ENCODE measurements at regions not wholly inside any gene's neighbourhood (a gene's known extent, or its start where the extent isn't known, plus 50 kb on each side); places are given as distances from the start of the nearest gene placed in this dataset.

GRCh38 chr12:128056136-128056801, 210.7 kb upstream of the TMEM132C start:
- no peak for DNase-seq

GRCh38 chr12:128057586-128057985, 209.4 kb upstream of the TMEM132C start:
- DNase-seq, result no peak

- DNase-seq, result no peak
These were observed 207.2 kb upstream of the TMEM132C start for GRCh38 chr12:128059621-128060370.

- DNase-seq, result no peak
These were observed 198.8 kb upstream of the TMEM132C start for GRCh38 chr12:128068211-128068610.

- peak; percentile 54 for DNase-seq
These were observed 197.5 kb upstream of the TMEM132C start for GRCh38 chr12:128069359-128069997.

GRCh38 chr12:128073937-128074336, 193.0 kb upstream of the TMEM132C start:
- no peak for DNase-seq

GRCh38 chr12:128075332-128075731, 191.6 kb upstream of the TMEM132C start:
- DNase-seq, result no peak

GRCh38 chr12:128076188-128076587, 190.8 kb upstream of the TMEM132C start:
- no peak for DNase-seq

GRCh38 chr12:128077211-128077916, 189.6 kb upstream of the TMEM132C start:
- DNase-seq, result no peak

GRCh38 chr12:128077917-128078298, 189.1 kb upstream of the TMEM132C start:
- no peak for DNase-seq

- DNase-seq, result no peak
These were observed 188.5 kb upstream of the TMEM132C start for GRCh38 chr12:128078301-128078971.

GRCh38 chr12:128079446-128079845, 187.5 kb upstream of the TMEM132C start:
- DNase-seq, result no peak

- DNase-seq, result no peak
These were observed 183.7 kb upstream of the TMEM132C start for GRCh38 chr12:128083132-128083729.

- no peak for DNase-seq
These were observed 178.0 kb upstream of the TMEM132C start for GRCh38 chr12:128088926-128089325.

GRCh38 chr12:128089961-128090360, 177.0 kb upstream of the TMEM132C start:
- no peak for DNase-seq

- peak; percentile 41 for DNase-seq
These were observed 175.8 kb upstream of the TMEM132C start for GRCh38 chr12:128091101-128091720.

- no peak for DNase-seq
These were observed 175.0 kb upstream of the TMEM132C start for GRCh38 chr12:128091951-128092382.

GRCh38 chr12:128098730-128099129, 168.2 kb upstream of the TMEM132C start:
- no peak for DNase-seq

- DNase-seq, result no peak
These were observed 163.8 kb upstream of the TMEM132C start for GRCh38 chr12:128103152-128103551.

GRCh38 chr12:128109236-128109635, 157.7 kb upstream of the TMEM132C start:
- DNase-seq, result no peak

GRCh38 chr12:128109636-128110035, 157.3 kb upstream of the TMEM132C start:
- DNase-seq, result no peak

- DNase-seq, result no peak
These were observed 155.6 kb upstream of the TMEM132C start for GRCh38 chr12:128111333-128111732.

All from NCI-H1092 treated with DMSO at 0.1 percent for 48 hours (cell line).